CD14-positive monocyte (primary cell): ENCODE measurements at regions not wholly inside any gene's neighbourhood (a gene's known extent, or its start where the extent isn't known, plus 50 kb on each side); places are given as distances from the start of the nearest gene placed in this dataset.

Experiments used
- DNase-seq, 3 donors: peaks; one replicate each; pipeline ENCODE4 v3.0.0-alpha.2; 2011 to 2022
- H2AFZ ChIP-seq: 2 replicates; pipeline ENCODE4 v1.6.0; 2012; ENCODE audit warnings: mild to moderate bottlenecking, low read depth, low read length, inconsistent platforms; ENCODE audit not compliant: insufficient read depth, poor library complexity, severe bottlenecking
- H3K27ac ChIP-seq, 2 donors: 1 replicate in 1 of 2; 2 replicates in 1 of 2; pipeline ENCODE4 v1.5.1; 2012 to 2013; ENCODE audit warnings: low read length in 2 of 2, control low read depth in 1 of 2, inconsistent platforms in 1 of 2, low read depth in 1 of 2, mild to moderate bottlenecking in 1 of 2
- H3K27me3 ChIP-seq, 2 donors: one replicate each; pipeline versions ENCODE4 v1.6.0 to v1.6.1; 2011 to 2013; ENCODE audit warnings: low read length in 2 of 2; ENCODE audit not compliant: control insufficient read depth in 2 of 2, insufficient read depth in 2 of 2
- H3K36me3 ChIP-seq, 2 donors: replicated peaks in 1 of 2; 1 replicate in 1 of 2; 2 replicates in 1 of 2; pipeline versions ENCODE4 v1.5.1 to v1.6.1; 2012 to 2013; ENCODE audit warnings: low read length in 2 of 2, control low read depth in 1 of 2, inconsistent platforms in 1 of 2, mild to moderate bottlenecking in 1 of 2; ENCODE audit not compliant: insufficient read depth in 2 of 2, control insufficient read depth in 1 of 2
- H3K4me1 ChIP-seq, 2 donors: 1 replicate in 1 of 2; 2 replicates in 1 of 2; pipeline versions ENCODE4 v1.5.1 to v1.6.1; 2012 to 2013; ENCODE audit warnings: low read length in 2 of 2, control low read depth in 1 of 2, inconsistent platforms in 1 of 2, mild to moderate bottlenecking in 1 of 2, moderate library complexity in 1 of 2; ENCODE audit not compliant: insufficient read depth in 2 of 2, control insufficient read depth in 1 of 2
- H3K4me2 ChIP-seq: replicated peaks from 2 replicates; pipeline ENCODE3; 2012; ENCODE audit warnings: low read length, moderate library complexity, mild to moderate bottlenecking; ENCODE audit not compliant: poor library complexity, severe bottlenecking; ENCODE audit errors: extremely low read depth
- H3K4me3 ChIP-seq, 3 experiments: fragments of 200-600 bp in 1 of 3; sonication (generic) in 1 of 3; replicated peaks in 1 of 3; 1 replicate in 2 of 3; 2 replicates in 1 of 3; pipeline ENCODE4 v1.5.1; 2011 to 2013; ENCODE audit warnings: low read length in 3 of 3, mild to moderate bottlenecking in 3 of 3, control low read depth in 2 of 3, low read depth in 2 of 3, inconsistent platforms in 1 of 3, moderate library complexity in 1 of 3
- H3K79me2 ChIP-seq: 2 replicates; pipeline ENCODE4 v1.6.0; 2012; ENCODE audit warnings: mild to moderate bottlenecking, control low read depth, inconsistent platforms, low read length, moderate library complexity; ENCODE audit not compliant: insufficient read depth
- H3K9ac ChIP-seq: 2 replicates; pipeline ENCODE4 v1.6.0; 2017; ENCODE audit warnings: low read length, mild to moderate bottlenecking; ENCODE audit not compliant: insufficient read depth, poor library complexity, severe bottlenecking
- H3K9me3 ChIP-seq, 2 donors: replicated peaks in 1 of 2; 1 replicate in 1 of 2; 2 replicates in 1 of 2; pipeline versions ENCODE4 v1.5.1 to v1.6.1; 2012 to 2013; ENCODE audit warnings: low read length in 2 of 2, control low read depth in 1 of 2; ENCODE audit not compliant: control insufficient read depth in 1 of 2, insufficient read depth in 1 of 2
- H4K20me1 ChIP-seq: 2 replicates; pipeline ENCODE4 v1.6.0; 2012; ENCODE audit warnings: mild to moderate bottlenecking, low read length, control low read depth, moderate library complexity; ENCODE audit not compliant: insufficient read depth
- H3K27ac Mint-ChIP-seq, 7 donors: one replicate each; pipeline ENCODE4 v1.8.0; 2020; ENCODE audit warnings: mild to moderate bottlenecking in 7 of 7, mixed read lengths in 7 of 7, moderate library complexity in 6 of 7, inconsistent platforms in 2 of 7
- H3K27me3 Mint-ChIP-seq, 3 donors: one replicate each; pipeline ENCODE4 v1.8.0; 2021 to 2022; ENCODE audit warnings: low read depth in 3 of 3, mild to moderate bottlenecking in 3 of 3, mixed read lengths in 3 of 3, moderate library complexity in 3 of 3, inconsistent platforms in 1 of 3
- H3K36me3 Mint-ChIP-seq, 2 donors: one replicate each; pipeline ENCODE4 v1.8.0; 2020; ENCODE audit warnings: mixed read lengths in 2 of 2, inconsistent platforms in 1 of 2, mild to moderate bottlenecking in 1 of 2
- H3K4me1 Mint-ChIP-seq: one replicate; pipeline ENCODE4 v1.8.0; 2020; ENCODE audit warnings: mild to moderate bottlenecking, mixed read lengths
- H3K4me3 Mint-ChIP-seq, 2 donors: one replicate each; pipeline ENCODE4 v1.8.0; 2020; ENCODE audit warnings: mild to moderate bottlenecking in 2 of 2, mixed read lengths in 2 of 2, moderate library complexity in 1 of 2
- H3K9me3 Mint-ChIP-seq, 7 donors: one replicate each; pipeline ENCODE4 v1.8.0; 2020 to 2022; ENCODE audit warnings: mixed read lengths in 7 of 7, mild to moderate bottlenecking in 6 of 7, moderate library complexity in 6 of 7, inconsistent platforms in 2 of 7
- WGBS: methylation state at CpG from one replicate; pipeline ENCODE4 v1.1.5; 2013; ENCODE audit warnings: missing lambda C conversion rate; ENCODE audit not compliant: insufficient coverage; 5-methylcytosine and 5-hydroxymethylcytosine counted together
- intact Hi-C, 2 donors: fragments of 100-400 bp; cut with micrococcal nuclease; formaldehyde crosslinking; loops; one replicate each; pipeline versions ENCODE4 v1.15.0 to v1.15.1; 2023
- TF ChIP-seq, protein P1 (sequence below): fragments of 200-600 bp; IDR thresholded peaks from one replicate; pipeline ENCODE4 v1.8.0; 2022; ENCODE audit warnings: antibody characterized with exemption, mild to moderate bottlenecking

- no peak overlapping the region for H3K4me2 ChIP-seq
- no peaks in the 10 kb centered on the region for H3K36me3 ChIP-seq
- H3K27ac Mint-ChIP-seq, result peak overlapping the region in 1 of 7 donors; percentile 62
- DNase-seq, result no peak
- 91% methylated on average over 11 of the region's 11 CpGs for WGBS
- TF ChIP-seq, protein P1, sequence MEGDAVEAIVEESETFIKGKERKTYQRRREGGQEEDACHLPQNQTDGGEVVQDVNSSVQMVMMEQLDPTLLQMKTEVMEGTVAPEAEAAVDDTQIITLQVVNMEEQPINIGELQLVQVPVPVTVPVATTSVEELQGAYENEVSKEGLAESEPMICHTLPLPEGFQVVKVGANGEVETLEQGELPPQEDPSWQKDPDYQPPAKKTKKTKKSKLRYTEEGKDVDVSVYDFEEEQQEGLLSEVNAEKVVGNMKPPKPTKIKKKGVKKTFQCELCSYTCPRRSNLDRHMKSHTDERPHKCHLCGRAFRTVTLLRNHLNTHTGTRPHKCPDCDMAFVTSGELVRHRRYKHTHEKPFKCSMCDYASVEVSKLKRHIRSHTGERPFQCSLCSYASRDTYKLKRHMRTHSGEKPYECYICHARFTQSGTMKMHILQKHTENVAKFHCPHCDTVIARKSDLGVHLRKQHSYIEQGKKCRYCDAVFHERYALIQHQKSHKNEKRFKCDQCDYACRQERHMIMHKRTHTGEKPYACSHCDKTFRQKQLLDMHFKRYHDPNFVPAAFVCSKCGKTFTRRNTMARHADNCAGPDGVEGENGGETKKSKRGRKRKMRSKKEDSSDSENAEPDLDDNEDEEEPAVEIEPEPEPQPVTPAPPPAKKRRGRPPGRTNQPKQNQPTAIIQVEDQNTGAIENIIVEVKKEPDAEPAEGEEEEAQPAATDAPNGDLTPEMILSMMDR, result no peak
- no peaks in the 10 kb centered on the region for H3K27me3 ChIP-seq
- H3K27ac ChIP-seq, result no peak overlapping the region
- H4K20me1 ChIP-seq, result no peaks in the 10 kb centered on the region
- H3K4me1 Mint-ChIP-seq, result no peaks in the 10 kb centered on the region
- no peak overlapping the region for H2AFZ ChIP-seq
- intact Hi-C loops, result no loop called here
- H3K79me2 ChIP-seq, result no peaks in the 10 kb centered on the region
- H3K4me3 Mint-ChIP-seq, result no peak overlapping the region
- H3K36me3 Mint-ChIP-seq, result no peaks in the 10 kb centered on the region
- no peak overlapping the region for H3K4me3 ChIP-seq
- H3K4me1 ChIP-seq, result no peaks in the 10 kb centered on the region
- H3K9me3 ChIP-seq, result peaks cover 9 to 23% of the 10 kb centered on the region in 2 donors
- peaks cover 0 to 6% (median 4%) of the 10 kb centered on the region in 3 donors for H3K27me3 Mint-ChIP-seq
- H3K9me3 Mint-ChIP-seq, result peaks cover 16 to 39% (median 26%) of the 10 kb centered on the region in 7 donors
- H3K9ac ChIP-seq, result no peak overlapping the region
Observed at GRCh38 chr11:70895366-70895670, 357.1 kb downstream of the SHANK2 start.

DNA sequence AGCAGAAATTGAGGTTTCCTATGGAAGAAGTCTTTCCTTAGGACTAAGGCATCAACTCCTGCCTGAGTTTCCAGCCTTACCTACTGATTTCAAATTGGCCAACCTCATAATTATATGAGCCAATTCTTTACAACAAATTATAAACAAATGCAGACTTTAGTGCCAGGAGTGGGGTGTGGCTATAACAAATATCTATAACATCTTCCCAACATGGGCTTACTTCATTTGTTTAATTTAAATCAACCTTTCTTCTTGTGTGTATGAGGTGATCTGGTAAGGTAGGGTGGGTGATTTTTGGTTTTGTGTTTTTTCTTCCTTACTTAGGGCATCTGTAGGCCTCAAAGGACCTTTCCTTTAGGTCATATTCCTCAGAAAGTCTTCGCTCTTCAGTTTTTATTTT lies 354.9 kb downstream of the SHANK2 start:
- no peak overlapping the region for H3K9ac ChIP-seq
- H3K27ac ChIP-seq, result no peak overlapping the region
- H3K36me3 ChIP-seq, result no peaks in the 10 kb centered on the region
- Mint-ChIP-seq H3K36me3 (no peaks in the 10 kb centered on the region), H3K27ac (no peak overlapping the region), H3K27me3 (peaks cover 0 to 5% (median 4%) of the 10 kb centered on the region in 3 donors), H3K4me3 (no peak overlapping the region), H3K9me3 (peaks cover 16 to 39% (median 26%) of the 10 kb centered on the region in 7 donors), H3K4me1 (peaks cover 10% of the 10 kb centered on the region)
- intact Hi-C loops, result no loop called here
- no peaks in the 10 kb centered on the region for H4K20me1 ChIP-seq
- peaks cover 7 to 8% of the 10 kb centered on the region in 2 donors for H3K4me1 ChIP-seq
- H3K4me2 ChIP-seq, result no peak overlapping the region
- no CpG with 5 or more reads among the region's 1 CpG for WGBS
- peaks cover 9 to 23% of the 10 kb centered on the region in 2 donors for H3K9me3 ChIP-seq
- no peaks in the 10 kb centered on the region for H3K79me2 ChIP-seq
- no peak overlapping the region for H3K4me3 ChIP-seq
- no peaks in the 10 kb centered on the region for H3K27me3 ChIP-seq
- DNase-seq, result no peak
- TF ChIP-seq, protein P1, result no peak
- no peak overlapping the region for H2AFZ ChIP-seq
